NCI-H1417 treated with DMSO at 0.1 percent for 48 hours (cell line): ENCODE measurements at regions not wholly inside any gene's neighbourhood (a gene's known extent, or its start where the extent isn't known, plus 50 kb on each side); places are given as distances from the start of the nearest gene placed in this dataset.

Experiments used
- DNase-seq: peaks from one replicate; lab custom pipeline; 2025; lab: John Stamatoyannopoulos, UW

- DNase-seq: no peak
These were observed 123.3 kb upstream of the THY1 start for GRCh38 chr11:119545978-119546915.

- DNase-seq: no peak
These were observed 117.6 kb upstream of the THY1 start for GRCh38 chr11:119540370-119541125.

GRCh38 chr11:119539583-119539982 lies 116.6 kb upstream of the THY1 start:
- no peak for DNase-seq

GRCh38 chr11:119538753-119539152 lies 115.8 kb upstream of the THY1 start:
- no peak for DNase-seq

GRCh38 chr11:119537306-119538253 lies 114.6 kb upstream of the THY1 start:
- DNase-seq: no peak

GRCh38 chr11:119536801-119537200 lies 113.8 kb upstream of the THY1 start:
- no peak for DNase-seq

GRCh38 chr11:119533921-119534736 lies 111.2 kb upstream of the THY1 start:
- DNase-seq: peak; percentile 49

- DNase-seq: no peak
These were observed 110.5 kb upstream of the THY1 start for GRCh38 chr11:119533462-119533861.

GRCh38 chr11:119532551-119532950 lies 109.6 kb upstream of the THY1 start:
- no peak for DNase-seq

GRCh38 chr11:119531623-119532022 lies 108.7 kb upstream of the THY1 start:
- no peak for DNase-seq

GRCh38 chr11:119531056-119531455 lies 108.1 kb upstream of the THY1 start:
- DNase-seq: no peak

- DNase-seq: no peak
These were observed 107.5 kb upstream of the THY1 start for GRCh38 chr11:119530509-119530908.

- no peak for DNase-seq
These were observed 107.0 kb upstream of the THY1 start for GRCh38 chr11:119529936-119530335.

GRCh38 chr11:119529063-119529845 lies 106.3 kb upstream of the THY1 start:
- DNase-seq: no peak

- DNase-seq: no peak
These were observed 102.9 kb upstream of the THY1 start for GRCh38 chr11:119525867-119526196.

GRCh38 chr11:119525180-119525866 lies 102.4 kb upstream of the THY1 start:
- DNase-seq: no peak

GRCh38 chr11:119523539-119524157 lies 100.7 kb upstream of the THY1 start:
- no peak for DNase-seq

GRCh38 chr11:119522609-119523008 lies 99.6 kb upstream of the THY1 start:
- no peak for DNase-seq

GRCh38 chr11:119521551-119521950 lies 98.6 kb upstream of the THY1 start:
- no peak for DNase-seq
